Adrenal gland (tissue), 9 donors: ENCODE measurements at regions not wholly inside any gene's neighbourhood (a gene's known extent, or its start where the extent isn't known, plus 50 kb on each side); places are given as distances from the start of the nearest gene placed in this dataset.

ENCODE experiments used
- DNase-seq, 7 donors: peaks; one replicate each; pipeline ENCODE4 v3.0.0-alpha.2; 2019 to 2020
- H3K27ac ChIP-seq, 5 donors: fragments of 200-600 bp; sonication (generic) in 4 of 5; 1 replicate in 3 of 5; 2 replicates in 2 of 5; pipeline versions ENCODE4 v1.5.1 to v1.8.0; 2016 to 2020; ENCODE audit warnings: mild to moderate bottlenecking in 1 of 5
- H3K27me3 ChIP-seq: fragments of 200-600 bp; 2 replicates; pipeline ENCODE4 v1.8.0; 2021
- H3K36me3 ChIP-seq, 2 donors: fragments of 200-600 bp; replicated peaks in 1 of 2; 1 replicate in 1 of 2; 2 replicates in 1 of 2; pipeline versions ENCODE4 v1.5.1 to v1.8.0; 2018 to 2022
- H3K4me1 ChIP-seq, 2 donors: fragments of 200-600 bp; replicated peaks in 1 of 2; 1 replicate in 1 of 2; 2 replicates in 1 of 2; pipeline versions ENCODE4 v1.5.1 to v1.8.0; 2018 to 2021
- H3K4me3 ChIP-seq, 4 donors: fragments of 200-600 bp; sonication (generic) in 3 of 4; one replicate each; pipeline ENCODE4 v1.5.1; 2016 to 2018
- H3K9me3 ChIP-seq, 3 donors: fragments of 200-600 bp; sonication (generic) in 1 of 3; replicated peaks in 1 of 3; 1 replicate in 2 of 3; 2 replicates in 1 of 3; pipeline versions ENCODE4 v1.5.1 to v1.8.0; 2016 to 2021
- POLR2A ChIP-seq, 2 donors: fragments of 450-650 bp; IDR thresholded peaks; one replicate each; pipeline ENCODE4 v1.6.1; 2017; ENCODE audit warnings: antibody characterized with exemption in 2 of 2, mild to moderate bottlenecking in 2 of 2, moderate library complexity in 1 of 2
- WGBS, 4 donors: extraction: QIAGEN DNeasy Blood & Tissue Kit in 2 of 4; methylation state at CpG; one replicate each; pipeline versions ENCODE4 v1.1.5 to v1.1.7; 2013 to 2017; 5-methylcytosine and 5-hydroxymethylcytosine counted together
- intact Hi-C, 2 donors: fragments of 100-400 bp; cut with DNase I; formaldehyde crosslinking; loops; one replicate each; pipeline versions ENCODE4 v1.14.1 to v1.15.0; 2022 to 2023
- TF ChIP-seq, protein P1 (sequence below), 6 experiments: fragments of 450-650 bp in 4 of 6; fragments of 200-600 bp in 2 of 6; sonication (generic) in 1 of 6; IDR thresholded peaks; 1 replicate in 5 of 6; 2 replicates in 1 of 6; pipeline versions ENCODE4 v1.5.1 to v1.8.0; 2016 to 2021; ENCODE audit warnings: antibody characterized with exemption in 6 of 6, mild to moderate bottlenecking in 2 of 6, moderate library complexity in 1 of 6
- donor health status: healthy with polysubstance abuse.
- donor health status: Bipolar disorder and iron deficiency.
- donor health status: DM: yes; HTN: yes; CAD: no.
- donor health status: DM: no; HTN: no; CAD: no.
- donor health status: DM: no; HTN: no; CAD: no.

- 54 to 70% (median 63%) methylated on average over 2 of the region's 2 CpGs for WGBS, 4 donors
- H3K27ac ChIP-seq = no peak overlapping the region
- H3K4me3 ChIP-seq = no peak overlapping the region
- no peaks in the 10 kb centered on the region for H3K4me1 ChIP-seq
- H3K27me3 ChIP-seq = no peaks in the 10 kb centered on the region
- TF ChIP-seq, protein P1, sequence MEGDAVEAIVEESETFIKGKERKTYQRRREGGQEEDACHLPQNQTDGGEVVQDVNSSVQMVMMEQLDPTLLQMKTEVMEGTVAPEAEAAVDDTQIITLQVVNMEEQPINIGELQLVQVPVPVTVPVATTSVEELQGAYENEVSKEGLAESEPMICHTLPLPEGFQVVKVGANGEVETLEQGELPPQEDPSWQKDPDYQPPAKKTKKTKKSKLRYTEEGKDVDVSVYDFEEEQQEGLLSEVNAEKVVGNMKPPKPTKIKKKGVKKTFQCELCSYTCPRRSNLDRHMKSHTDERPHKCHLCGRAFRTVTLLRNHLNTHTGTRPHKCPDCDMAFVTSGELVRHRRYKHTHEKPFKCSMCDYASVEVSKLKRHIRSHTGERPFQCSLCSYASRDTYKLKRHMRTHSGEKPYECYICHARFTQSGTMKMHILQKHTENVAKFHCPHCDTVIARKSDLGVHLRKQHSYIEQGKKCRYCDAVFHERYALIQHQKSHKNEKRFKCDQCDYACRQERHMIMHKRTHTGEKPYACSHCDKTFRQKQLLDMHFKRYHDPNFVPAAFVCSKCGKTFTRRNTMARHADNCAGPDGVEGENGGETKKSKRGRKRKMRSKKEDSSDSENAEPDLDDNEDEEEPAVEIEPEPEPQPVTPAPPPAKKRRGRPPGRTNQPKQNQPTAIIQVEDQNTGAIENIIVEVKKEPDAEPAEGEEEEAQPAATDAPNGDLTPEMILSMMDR (IDR thresholded peaks at IDR 0.05) = no peak
- no peak for TF ChIP-seq POLR2A (IDR thresholded peaks at IDR 0.05)
- H3K9me3 ChIP-seq = no peaks in the 10 kb centered on the region
- peak in 2 of 7 donors; percentile 13 to 18 for DNase-seq
- intact Hi-C loops = no loop called here
- no peaks in the 10 kb centered on the region for H3K36me3 ChIP-seq
These were observed 1313.1 kb downstream of the MRPL39 start for GRCh38 chr21:24294171-24294570.

DNA sequence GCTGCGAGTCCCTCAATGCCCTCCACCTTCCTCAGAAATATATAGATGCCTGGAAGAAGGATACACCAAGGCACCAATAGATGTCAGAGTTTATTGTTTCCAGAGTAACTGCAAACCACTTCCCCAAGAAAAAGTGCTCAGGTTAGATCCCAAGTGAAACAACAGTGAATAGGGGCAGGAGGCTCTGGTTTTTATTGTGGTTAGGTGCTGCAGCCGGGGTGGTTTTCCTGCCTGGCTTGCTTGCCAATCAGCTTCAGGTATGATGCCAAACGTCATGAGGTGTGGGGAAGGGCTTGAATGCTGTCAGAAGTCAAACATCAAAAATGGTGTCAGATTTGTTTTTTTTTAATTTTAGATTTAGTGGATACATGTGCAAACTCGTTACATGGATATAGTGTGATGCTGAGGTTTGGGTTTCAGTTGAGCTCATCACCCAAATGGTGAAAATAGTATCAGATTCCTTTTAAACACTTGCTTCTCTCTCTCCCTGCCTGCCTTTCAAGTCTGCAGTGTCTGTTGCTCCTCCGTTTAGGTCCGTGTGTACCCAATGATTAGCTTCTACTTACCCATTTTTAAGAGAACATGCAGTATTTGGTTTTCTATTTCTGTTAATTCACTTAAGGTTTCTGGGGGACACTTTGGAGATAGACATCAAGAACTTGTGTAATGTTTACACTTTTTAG lies 1317.0 kb downstream of the MRPL39 start:
- Histone ChIP-seq H3K27me3 (no peaks in the 10 kb centered on the region), H3K36me3 (no peaks in the 10 kb centered on the region), H3K4me3 (no peak overlapping the region), H3K4me1 (no peaks in the 10 kb centered on the region), H3K27ac (no peak overlapping the region), H3K9me3 (no peaks in the 10 kb centered on the region)
- 51 to 62% (median 58%) methylated on average over 6 of the region's 6 CpGs for WGBS, 4 donors
- intact Hi-C loops = no loop called here
- no peak for DNase-seq
- TF ChIP-seq, protein P1 (IDR thresholded peaks at IDR 0.05) = no peak
- TF ChIP-seq POLR2A (IDR thresholded peaks at IDR 0.05) = no peak

- Histone ChIP-seq H3K9me3 (no peaks in the 10 kb centered on the region), H3K4me3 (no peak overlapping the region), H3K36me3 (no peaks in the 10 kb centered on the region), H3K27me3 (no peaks in the 10 kb centered on the region), H3K4me1 (no peaks in the 10 kb centered on the region), H3K27ac (no peak overlapping the region)
- intact Hi-C loops = no loop called here
- no peak for DNase-seq
- 55 to 77% (median 63%) methylated on average over 1 of the region's 1 CpG for WGBS, 4 donors
- TF ChIP-seq, protein P1 (IDR thresholded peaks at IDR 0.05) = no peak
- TF ChIP-seq POLR2A (IDR thresholded peaks at IDR 0.05) = no peak
These were observed 1317.7 kb downstream of the MRPL39 start for GRCh38 chr21:24289539-24289938.

GRCh38 chr21:24280596-24280995 lies 1326.7 kb downstream of the MRPL39 start:
- WGBS, 4 donors = 73 to 83% (median 78%) methylated on average over 4 of the region's 4 CpGs
- intact Hi-C loops = no loop called here
- H3K36me3 ChIP-seq = no peaks in the 10 kb centered on the region

More at GRCh38 chr21:24280596-24280995, 1326.7 kb downstream of the MRPL39 start:
- TF ChIP-seq POLR2A (IDR thresholded peaks at IDR 0.05) = no peak
- TF ChIP-seq, protein P1 (IDR thresholded peaks at IDR 0.05) = no peak
- no peak overlapping the region for H3K4me3 ChIP-seq
- H3K9me3 ChIP-seq = no peaks in the 10 kb centered on the region
- no peaks in the 10 kb centered on the region for H3K27me3 ChIP-seq
- no peak for DNase-seq
- H3K27ac ChIP-seq = no peak overlapping the region
- no peaks in the 10 kb centered on the region for H3K4me1 ChIP-seq
